ENCODE measurements at regions not wholly inside any gene's neighbourhood (a gene's known extent, or its start where the extent isn't known, plus 50 kb on each side); places are given as distances from the start of the nearest gene placed in this dataset.

DNA sequence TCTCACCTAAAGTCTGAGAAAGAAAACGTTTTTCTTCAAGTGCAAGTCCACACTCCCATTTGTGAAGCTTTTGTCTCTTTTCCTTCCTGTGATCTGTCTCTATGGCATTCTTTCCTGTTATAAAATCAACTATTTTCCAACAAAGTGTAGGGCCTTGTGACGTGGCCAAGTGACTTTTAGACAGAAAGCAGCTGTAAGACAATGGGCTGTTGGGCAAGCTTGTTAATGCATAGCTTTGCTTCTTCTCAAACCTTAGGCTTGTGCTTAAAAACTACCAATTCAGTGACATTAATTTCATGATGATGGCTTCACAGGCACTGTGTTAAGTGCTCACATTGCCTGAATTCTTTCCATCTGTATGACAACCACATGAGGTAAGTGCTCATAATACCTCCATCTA is 83.5 kb downstream of the VCY1B start:
- no peak for DNase-seq

DNA sequence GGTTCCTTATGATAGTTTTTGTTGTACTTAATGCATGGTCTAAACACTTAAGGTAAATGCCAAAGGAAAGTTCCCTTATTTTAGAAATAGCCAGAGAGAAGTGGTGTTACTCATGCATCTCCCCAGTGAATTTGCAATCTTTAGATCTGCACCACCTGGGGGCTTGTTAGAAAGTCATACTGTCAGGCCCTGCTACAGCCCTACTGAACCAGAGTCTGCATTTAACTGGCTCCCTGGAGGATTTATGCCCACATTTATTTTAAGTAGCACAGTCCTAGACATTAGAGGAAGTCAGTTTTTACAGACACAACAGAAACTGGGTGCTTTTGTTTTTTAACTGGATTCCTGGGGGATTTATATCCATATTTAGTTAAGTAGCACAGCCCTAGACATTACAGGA is 89.6 kb downstream of the VCY1B start:
- no peak for DNase-seq

DNA sequence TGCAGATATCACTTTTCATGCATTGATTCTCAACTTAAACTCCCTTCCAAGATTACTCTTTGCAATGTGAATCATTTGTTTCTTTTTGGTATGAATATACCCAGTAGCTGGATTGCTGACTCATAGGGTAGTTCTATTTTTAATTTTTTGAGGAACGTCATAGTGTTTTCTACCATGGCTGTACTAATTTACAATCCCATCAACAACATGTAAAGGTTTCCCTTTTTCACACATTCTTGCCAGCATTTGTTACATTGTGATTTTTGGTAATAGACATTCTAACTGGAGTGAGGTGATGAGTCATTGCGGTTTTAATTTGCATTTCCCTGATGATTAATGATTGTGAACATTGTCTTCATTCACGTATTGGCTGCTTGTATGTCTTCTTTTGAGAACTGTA is 126.7 kb downstream of the VCY1B start:
- DNase-seq, result no peak

DNA sequence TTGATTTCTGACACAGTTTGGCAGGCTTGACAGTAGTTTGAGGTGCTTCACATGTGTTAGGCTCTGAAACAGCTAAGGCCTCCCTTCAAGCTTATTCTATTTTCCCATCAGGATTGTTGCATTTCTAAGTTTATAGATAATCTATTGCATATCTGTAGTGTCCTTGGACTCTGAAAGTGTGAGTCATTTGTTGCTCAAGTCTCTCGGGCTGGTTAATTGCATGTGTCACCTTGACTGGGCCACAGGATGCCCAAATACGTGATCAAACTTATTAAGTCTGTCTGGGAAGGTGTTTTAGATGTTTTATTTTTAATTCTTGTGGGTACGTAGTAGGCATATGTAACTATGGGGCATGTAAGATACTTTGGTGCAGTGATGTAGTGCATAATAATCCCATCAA is 166.0 kb downstream of the VCY1B start:
- no peak for DNase-seq

DNA sequence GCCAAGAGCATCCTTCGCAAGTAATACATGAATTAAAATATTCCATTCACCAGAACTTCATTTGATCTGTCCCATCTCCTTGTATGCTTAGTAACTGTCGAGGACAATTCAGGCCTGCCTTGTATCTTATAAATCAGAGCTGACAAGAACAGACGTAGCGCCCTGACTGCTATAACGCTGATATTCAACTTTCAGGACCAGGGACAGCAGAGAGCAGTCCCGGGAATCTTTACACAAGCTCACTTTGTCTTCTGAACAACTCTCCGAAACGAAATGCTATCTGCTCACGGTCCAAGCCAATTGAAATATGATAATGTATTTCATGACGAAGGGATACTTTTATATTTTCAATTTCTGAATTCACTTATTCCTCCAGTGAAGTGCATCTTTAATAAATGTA is 175.7 kb downstream of the VCY1B start:
- no peak for DNase-seq

DNA sequence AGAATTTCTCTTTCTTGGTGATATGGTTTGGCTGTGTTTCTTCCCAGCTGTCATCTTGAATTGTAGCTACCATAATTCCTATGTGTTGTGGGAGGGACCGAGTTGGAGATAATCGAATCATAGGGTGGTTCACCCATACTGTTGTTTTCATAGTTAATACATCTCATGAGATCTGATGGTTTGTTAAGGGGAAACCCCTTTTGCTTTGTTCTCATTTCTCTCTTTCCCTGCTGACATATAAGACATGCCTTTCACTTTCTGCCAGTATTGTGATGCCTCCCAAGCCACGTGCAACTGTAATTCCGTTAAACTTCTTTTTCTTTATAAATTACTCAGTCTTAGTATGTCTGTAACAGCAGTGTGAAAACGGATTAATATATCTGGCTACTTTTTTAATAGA is 179.0 kb downstream of the VCY1B start:
- DNase-seq, result no peak

DNA sequence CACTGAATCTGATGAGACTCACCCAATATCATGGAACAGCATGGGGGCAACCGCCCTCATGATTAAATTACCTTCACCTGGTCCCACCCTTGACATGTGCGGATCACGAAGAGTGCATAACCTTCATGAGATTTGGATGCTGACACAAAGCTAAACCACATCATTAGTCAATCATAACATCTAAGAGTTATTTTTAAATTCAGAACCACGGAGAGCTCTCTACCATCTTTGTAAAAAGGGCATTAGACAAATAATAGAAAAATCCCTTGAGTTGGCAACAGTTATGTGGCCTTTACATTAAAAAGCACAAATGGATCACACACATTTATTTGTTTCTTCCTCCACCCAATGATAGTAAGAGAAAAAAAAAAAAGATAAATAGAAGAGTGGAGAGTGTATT is 182.2 kb downstream of the VCY1B start:
- DNase-seq, result no peak

DNA sequence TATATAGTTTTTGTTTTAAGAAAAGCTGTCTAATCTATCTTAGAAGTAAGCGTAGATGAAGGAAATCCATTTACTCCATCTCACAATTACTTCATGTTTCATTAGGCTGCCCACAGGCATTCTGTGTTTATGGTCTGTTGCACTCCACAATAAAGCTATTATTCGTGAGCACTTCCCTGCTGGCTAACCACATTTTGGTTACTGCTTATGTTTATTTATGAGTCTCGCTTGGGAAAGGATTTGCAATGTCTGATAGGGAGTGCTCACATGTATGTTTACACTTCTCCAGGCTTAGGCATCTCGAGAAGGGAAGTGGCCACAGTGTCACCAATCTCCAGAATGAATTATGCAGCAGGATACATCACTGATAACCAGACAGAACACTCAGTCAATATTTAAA is 190.9 kb downstream of the VCY1B start:
- no peak for DNase-seq

DNA sequence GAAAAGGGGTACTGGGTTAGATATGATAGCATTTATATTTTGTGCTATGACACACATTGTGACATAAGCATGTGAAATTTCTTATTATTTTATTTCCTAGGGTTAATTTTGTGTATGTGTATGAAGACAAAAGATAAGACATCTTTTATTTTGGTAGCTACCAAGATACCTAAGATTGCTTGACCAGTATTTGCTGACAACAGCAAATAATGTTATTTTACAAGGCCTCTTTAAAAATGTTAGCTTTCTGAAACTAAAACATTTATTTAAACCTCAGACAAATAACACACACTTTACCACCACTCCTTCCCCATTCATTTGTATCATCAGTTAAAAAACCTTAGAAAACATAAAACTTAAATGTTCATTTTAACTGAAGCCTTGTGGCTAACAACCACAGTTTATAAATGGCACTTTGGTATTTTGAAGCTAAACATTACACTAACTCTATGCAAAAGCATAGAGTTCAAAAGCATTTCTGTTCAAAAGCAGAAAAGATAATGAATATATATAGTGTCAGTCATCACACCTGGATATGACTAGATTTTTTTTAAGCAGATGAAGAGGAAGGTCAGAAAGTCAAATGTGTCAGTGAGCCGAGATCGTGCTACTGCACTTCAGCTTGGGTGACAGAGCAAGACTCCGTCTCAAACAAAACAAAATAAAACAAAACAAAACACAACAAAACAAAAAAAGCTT is 193.0 kb downstream of the VCY1B start:
- no peak for DNase-seq

DNA sequence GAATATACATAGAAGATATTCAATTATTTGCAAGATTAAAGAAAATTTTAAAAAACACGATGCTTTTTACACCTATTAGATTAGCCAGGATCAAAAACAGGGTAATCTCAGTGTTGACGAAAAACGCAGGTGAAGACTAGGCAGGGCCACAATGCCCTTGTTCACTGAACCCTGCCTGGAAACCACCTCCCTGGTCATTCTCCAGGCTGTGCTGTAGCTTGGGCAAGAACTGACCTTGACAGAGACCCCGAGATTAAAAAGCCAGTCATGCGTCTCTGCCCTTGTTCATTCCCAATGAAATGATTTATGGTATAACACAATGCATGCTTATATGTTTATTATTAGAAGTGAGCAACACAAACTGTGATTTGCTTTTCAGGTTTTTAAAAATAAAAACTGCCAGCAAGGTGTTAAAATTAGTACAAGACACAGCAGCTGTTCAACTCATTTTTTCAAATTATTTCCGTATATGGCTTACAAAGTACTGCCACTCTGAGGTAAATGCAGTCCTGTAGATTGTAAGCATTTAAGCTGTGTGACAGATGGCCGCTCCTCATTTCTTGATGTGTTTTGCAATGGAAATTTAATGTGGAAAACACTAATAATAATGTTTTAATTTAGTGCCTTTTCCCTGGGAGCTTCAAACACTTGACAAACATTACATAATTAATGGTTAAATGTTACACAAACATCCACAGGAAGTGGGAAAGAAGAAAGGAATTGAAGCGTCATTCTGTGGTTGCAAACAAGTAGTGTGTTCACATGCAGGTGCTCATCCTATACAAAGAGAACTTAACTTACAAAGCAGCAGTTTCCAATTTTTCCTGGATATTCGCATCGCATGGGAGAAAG is 200.2 kb downstream of the VCY1B start:
- DNase-seq, result no peak

DNA sequence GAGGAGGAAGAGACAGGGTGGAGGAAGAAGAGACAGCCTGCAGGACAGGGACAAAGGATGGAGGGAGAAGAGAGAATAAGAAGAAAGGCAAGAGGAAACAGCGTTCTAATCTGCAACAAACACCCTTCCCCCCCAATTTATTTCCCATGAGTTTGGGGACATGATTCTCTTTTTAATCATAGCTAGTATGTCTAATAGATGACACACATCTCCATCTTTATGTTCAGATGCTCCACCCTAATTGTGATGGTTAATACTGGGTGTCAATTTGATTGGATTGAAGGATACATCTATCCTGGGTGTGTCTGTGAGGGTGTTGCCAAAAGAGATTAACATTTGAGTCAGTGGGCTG is 200.8 kb downstream of the VCY1B start:
- DNase-seq, result no peak

DNA sequence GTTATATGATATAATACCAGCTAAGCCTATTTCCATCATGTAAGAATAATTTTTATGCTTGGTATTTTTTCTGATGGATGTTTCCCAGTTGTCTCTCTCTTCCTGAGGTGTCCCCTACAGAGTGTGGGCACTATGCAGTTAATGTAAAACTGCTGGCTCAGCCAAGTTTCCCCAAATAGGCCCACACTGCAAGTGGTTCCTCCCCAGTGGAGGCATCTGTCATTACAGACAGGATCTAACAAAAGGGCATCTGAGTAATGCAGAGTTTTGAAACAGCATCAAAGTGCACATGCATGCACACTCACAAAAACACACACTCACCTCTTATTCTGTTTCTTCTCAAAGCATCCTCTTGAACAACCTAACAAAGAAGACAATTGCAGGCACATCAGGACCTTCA is 221.0 kb downstream of the VCY1B start:
- no peak for DNase-seq

DNA sequence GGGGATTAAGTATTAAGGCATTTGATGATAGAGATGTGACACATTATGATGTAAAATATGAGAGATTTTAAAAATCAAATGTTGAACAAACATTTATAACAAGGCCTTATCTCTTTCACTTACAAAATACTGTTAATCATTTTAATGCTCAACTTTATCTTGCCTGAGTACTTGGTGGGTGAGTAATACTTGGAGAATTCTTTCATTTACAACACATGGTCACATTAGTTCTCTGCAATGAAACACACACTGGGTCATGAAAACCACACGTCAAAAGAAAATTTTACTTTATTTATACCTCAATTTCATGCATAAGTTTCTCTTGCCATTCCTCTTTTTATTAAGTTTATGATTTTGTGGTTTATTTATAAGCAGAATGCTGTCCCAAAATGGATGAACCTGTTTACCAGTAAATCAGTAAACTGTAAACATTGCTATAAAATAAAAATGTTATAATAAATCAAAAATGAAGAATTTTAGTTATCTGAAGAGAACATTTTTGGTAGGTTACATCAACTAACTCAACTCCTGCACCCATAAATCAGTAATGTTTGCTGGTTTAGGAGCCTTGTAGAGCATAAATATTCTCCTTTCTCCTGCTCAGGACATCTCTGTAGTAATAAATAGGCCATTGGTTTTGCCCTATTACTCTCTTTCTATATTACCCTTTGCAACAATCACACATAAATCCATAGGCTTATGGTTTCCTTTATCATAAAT is 233.5 kb upstream of the NLGN4Y start:
- no peak for DNase-seq

DNA sequence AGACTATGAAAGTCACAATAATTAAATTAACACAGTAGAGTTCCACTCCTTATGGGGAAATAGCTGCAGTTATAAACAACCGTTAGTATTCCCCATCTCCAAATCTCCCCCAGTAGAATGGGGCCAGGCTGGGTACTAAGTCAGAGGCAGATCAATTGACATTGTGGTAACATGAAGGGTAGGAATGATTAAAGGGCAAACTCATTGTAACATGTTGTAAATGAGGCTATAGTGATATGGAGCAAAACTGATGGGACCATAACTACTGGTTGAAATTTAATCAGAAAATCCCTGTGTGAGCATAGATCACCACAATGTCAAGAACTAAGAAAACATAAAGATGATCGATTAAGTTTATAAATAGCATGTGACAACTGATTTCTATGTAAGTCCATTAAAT is 231.9 kb upstream of the NLGN4Y start:
- DNase-seq, result no peak

DNA sequence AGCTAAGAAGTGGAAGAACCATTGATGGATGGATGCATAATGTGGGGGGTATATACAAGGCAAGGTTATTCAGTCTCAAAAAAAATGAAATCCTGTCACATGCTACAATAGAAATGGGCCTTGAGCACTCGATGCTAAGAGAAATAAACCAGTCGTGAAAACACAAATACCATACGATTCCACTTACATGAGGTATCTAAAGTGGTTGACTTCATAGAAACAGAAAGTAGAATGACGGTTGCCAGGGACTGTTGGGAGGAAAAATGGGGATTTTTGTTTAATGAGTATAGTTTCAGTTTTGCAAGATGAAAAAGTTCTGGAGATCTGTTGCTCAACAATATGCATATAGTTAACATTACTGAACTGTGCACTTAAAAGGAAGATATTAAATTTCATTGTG is 223.6 kb upstream of the NLGN4Y start:
- no peak for DNase-seq

DNA sequence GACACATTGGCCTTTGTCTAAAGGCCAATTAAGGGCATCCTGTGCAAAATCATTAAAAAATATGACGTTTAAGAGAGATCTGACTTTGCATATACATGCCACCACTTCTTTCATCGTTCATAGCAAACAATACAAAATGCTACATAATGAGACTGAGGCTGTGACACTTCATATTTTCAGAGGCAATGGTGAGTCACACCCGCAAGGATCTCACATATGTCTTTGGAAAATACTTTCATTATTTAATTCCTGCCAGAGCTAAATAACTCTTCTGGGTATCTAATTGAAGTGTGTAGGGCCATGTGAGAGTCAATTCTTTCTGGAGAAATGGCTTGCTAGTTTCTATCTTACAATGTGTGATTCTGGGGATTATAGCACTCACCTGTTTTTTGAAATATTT is 222.8 kb upstream of the NLGN4Y start:
- DNase-seq, result no peak

DNA sequence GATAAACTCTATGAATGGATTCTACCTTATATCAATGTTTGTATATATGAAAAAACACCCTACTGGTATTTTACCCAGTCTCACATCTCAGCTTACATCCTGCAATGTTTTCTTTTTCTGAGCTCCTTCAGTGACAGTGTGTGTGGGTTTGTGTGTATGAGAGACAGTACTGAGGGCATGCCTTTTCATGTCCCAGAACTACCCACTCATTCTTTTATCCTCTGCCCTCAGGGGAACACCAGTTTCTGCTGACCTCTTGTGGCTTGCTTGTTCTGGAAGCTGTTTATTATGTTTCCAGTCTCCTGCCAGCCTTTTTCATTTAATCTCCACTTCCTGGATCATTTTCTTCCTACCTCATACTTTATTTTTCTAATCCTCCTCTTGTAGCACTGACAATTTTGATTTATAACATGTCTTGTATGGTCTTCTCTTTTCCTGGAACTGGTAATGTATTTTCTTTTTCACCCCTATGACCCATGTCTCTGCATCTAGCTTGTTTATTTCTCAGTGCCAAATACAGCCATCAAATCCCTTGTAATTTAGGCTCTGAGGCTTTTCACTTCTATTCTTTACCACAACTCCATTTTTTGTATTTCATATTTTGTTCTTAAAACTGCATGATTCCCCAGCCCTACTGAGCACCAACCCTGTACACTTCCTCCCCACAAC is 195.5 kb upstream of the NLGN4Y start:
- no peak for DNase-seq

DNA sequence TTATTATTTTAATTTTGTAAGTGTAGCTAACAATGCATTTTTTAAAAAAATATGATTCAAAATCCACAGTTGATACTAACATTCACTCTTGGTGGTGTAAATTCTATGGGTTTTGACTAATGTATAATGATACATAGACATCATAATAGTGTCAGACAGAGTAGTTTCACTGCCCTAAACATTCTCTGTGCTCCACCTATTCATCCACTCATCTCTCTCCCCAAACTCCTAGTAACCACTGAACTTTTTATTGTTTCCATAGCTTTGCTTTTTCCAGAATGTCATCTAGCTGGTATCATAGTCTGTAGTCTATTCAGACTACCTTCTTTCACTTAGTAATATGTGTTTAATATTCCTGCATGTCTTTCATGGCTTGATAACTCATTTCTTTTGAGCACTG is 194.0 kb upstream of the NLGN4Y start:
- DNase-seq, result no peak

DNA sequence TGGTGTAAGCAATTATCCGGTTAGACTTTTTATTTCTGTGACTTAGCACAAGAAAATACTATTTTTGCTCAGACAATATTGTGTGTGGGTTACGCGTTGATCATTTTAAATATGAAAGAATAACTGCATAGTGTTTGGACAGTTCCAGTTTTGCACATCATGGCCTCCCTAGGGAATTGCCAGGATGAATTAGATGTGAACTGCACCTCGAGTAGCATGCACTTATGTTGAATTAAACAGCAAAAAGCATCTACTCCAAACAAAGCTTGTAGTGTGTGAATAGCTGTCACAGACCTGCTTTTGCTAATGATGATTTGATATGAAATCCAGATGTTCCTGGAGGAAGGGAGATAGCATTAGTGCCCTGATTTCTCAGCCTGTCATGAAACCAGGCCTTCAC is 184.8 kb upstream of the NLGN4Y start:
- no peak for DNase-seq

DNA sequence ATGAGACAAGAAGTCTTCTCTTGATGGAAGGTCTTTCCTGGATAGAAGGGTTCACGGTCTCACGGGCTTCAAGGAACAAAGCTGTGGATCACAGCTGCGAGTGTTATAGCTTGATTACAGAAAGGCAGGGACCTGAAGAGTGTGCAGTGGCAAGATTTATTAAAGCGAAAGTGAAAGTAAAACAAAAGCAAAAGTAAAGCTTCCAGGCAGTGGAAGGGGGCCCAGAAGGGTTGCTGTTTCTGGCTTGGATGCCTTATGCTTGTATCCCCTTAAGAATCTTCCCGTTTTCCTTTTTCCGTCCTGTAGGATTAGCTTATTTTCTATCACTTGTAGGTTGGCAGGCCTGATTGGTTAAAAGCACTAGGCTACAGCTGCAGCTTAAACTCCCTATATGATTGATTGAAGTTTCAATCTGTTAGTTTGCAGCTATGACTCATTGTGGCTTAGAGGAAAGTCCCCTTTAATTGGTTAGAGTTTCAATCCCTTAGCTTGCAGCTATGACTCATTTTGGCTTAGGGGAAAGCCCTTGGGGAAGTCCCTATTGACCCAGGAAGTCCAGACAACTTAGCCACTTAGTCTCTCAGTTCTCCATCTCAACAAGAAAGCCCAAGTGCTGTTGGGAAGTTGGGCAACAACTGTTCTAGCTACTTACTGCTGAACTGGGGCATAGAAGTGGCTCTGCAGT is 183.7 kb upstream of the NLGN4Y start:
- no peak for DNase-seq

DNA sequence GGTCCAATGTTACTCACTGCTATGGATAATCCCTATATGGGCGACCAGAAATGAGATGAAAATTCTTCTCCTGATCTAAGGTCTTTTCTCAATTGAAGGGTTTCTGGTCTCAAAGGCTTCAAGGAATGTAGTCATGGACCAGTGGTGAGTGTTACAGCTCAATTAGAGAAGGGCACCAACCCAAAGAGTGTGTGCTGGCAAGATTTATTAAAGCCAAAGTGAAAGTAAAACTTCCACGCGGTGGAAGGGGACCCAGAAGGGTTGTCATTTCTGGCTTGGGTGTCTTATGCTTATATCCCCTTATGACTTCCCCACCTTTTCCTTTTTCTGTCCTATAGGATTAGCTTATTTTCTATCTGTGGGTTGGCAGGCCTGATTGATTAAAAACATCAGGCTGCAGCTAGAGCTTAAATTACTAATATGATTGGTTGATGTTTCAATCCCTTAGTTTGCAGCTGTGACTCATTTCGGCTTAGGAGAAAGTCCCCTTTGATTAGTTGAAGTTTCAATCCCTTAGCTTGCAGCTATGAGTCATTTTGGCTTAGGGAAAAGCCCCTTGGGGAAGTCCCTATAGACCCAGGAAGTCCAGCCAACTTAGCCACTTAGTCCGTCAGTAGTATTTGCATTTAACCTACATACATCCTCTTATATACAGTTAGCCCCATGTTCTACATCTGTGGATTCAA is 179.5 kb upstream of the NLGN4Y start:
- DNase-seq, result no peak

DNA sequence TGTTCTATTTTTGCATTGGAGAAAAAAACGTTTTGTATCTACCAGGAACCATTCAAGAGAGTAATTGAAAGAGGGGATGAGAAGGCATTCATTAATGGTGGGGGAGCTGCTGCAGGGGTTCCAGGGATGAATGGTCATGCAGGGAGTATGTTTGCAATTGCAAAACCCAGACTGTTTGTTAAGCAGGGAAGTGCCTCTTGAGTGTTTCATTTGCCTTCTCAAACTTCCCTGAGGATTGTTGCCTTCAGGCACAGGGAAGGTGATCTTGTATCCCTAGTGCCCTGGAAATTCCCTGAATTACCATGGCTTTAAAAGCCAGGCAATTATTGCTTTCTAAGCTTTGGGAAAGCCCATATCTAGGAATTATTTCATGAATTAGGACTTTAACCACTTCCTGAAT is 172.7 kb upstream of the NLGN4Y start:
- DNase-seq, result no peak
